NT2/D1 (cell line): ENCODE measurements at regions not wholly inside any gene's neighbourhood (a gene's known extent, or its start where the extent isn't known, plus 50 kb on each side); places are given as distances from the start of the nearest gene placed in this dataset.

Experiments
- DNase-seq: peaks from one replicate; pipeline ENCODE4 v3.0.0-alpha.2; 2011; ENCODE audit warnings: low read depth, low spot score
- H3K27me3 ChIP-seq: 2 replicates; pipeline ENCODE4 v1.6.0; 2011; ENCODE audit warnings: mild to moderate bottlenecking; ENCODE audit not compliant: insufficient read length, insufficient read depth
- H3K36me3 ChIP-seq: 2 replicates; pipeline ENCODE4 v1.6.1; 2011; ENCODE audit warnings: mild to moderate bottlenecking, low read length, mixed read lengths; ENCODE audit not compliant: insufficient read depth, insufficient read length
- H3K4me1 ChIP-seq: 2 replicates; pipeline ENCODE4 v1.5.1; 2011; ENCODE audit not compliant: insufficient read depth, insufficient read length
- H3K4me3 ChIP-seq: 2 replicates; pipeline ENCODE4 v1.5.1; 2011; ENCODE audit warnings: low read depth; ENCODE audit not compliant: insufficient read length
- H3K9ac ChIP-seq: 2 replicates; pipeline ENCODE4 v1.6.0; 2011; ENCODE audit warnings: low read depth; ENCODE audit not compliant: insufficient read length
- H3K9me3 ChIP-seq: 2 replicates; pipeline ENCODE4 v1.5.1; 2011; ENCODE audit warnings: mild to moderate bottlenecking, low read length; ENCODE audit not compliant: insufficient read depth
- SUZ12 ChIP-seq: IDR thresholded peaks from 2 replicates; pipeline ENCODE4 v1.6.1; 2011; ENCODE audit not compliant: insufficient read length, insufficient read depth; ENCODE audit errors: extremely low read depth
- YY1 ChIP-seq: IDR thresholded peaks from 2 replicates; pipeline ENCODE4 v1.6.1; 2011; ENCODE audit not compliant: insufficient read length, insufficient read depth
- ZNF274 ChIP-seq: IDR thresholded peaks from 2 replicates; pipeline ENCODE4 v1.6.1; 2011; ENCODE audit warnings: mild to moderate bottlenecking, low read depth, low read length

GRCh38 chr16:62208934-62209333, 172.7 kb upstream of the CDH8 start:
- H3K36me3 ChIP-seq: no peaks in the 10 kb centered on the region
- H3K4me3 ChIP-seq: no peak overlapping the region
- H3K9me3 ChIP-seq: no peaks in the 10 kb centered on the region
- H3K27me3 ChIP-seq: no peaks in the 10 kb centered on the region
- no peak overlapping the region for H3K9ac ChIP-seq
- TF ChIP-seq YY1 (no peak), SUZ12 (no peak), ZNF274 (no peak)
- H3K4me1 ChIP-seq: no peaks in the 10 kb centered on the region
- no peak for DNase-seq

- no peak overlapping the region for H3K4me3 ChIP-seq
- H3K36me3 ChIP-seq: no peaks in the 10 kb centered on the region
- no peaks in the 10 kb centered on the region for H3K27me3 ChIP-seq
- DNase-seq: no peak
- TF ChIP-seq SUZ12: no peak
- no peak for TF ChIP-seq ZNF274
- TF ChIP-seq YY1: no peak
- no peak overlapping the region for H3K9ac ChIP-seq
- no peaks in the 10 kb centered on the region for H3K4me1 ChIP-seq
- H3K9me3 ChIP-seq: no peaks in the 10 kb centered on the region
Observed at GRCh38 chr16:62205459-62205858, 169.2 kb upstream of the CDH8 start.

GRCh38 chr16:62201911-62202310, 165.7 kb upstream of the CDH8 start:
- no peaks in the 10 kb centered on the region for H3K36me3 ChIP-seq
- no peaks in the 10 kb centered on the region for H3K27me3 ChIP-seq
- no peaks in the 10 kb centered on the region for H3K4me1 ChIP-seq
- H3K9me3 ChIP-seq: no peaks in the 10 kb centered on the region
- H3K4me3 ChIP-seq: no peak overlapping the region
- H3K9ac ChIP-seq: no peak overlapping the region
- DNase-seq: no peak
- no peak for TF ChIP-seq YY1
- TF ChIP-seq SUZ12: no peak
- TF ChIP-seq ZNF274: no peak

- TF ChIP-seq ZNF274 (no peak), SUZ12 (no peak), YY1 (no peak)
- H3K27me3 ChIP-seq: no peaks in the 10 kb centered on the region
- no peak overlapping the region for H3K9ac ChIP-seq
- H3K9me3 ChIP-seq: no peaks in the 10 kb centered on the region
- H3K4me3 ChIP-seq: no peak overlapping the region
- no peaks in the 10 kb centered on the region for H3K36me3 ChIP-seq
- DNase-seq: no peak
- H3K4me1 ChIP-seq: no peaks in the 10 kb centered on the region
Observed at GRCh38 chr16:62194828-62195227, 158.6 kb upstream of the CDH8 start.

GRCh38 chr16:62190426-62190825, 154.2 kb upstream of the CDH8 start:
- no peaks in the 10 kb centered on the region for H3K36me3 ChIP-seq
- H3K4me1 ChIP-seq: no peaks in the 10 kb centered on the region
- peak; percentile 28 for DNase-seq
- no peak overlapping the region for H3K4me3 ChIP-seq
- TF ChIP-seq ZNF274 (no peak), SUZ12 (no peak), YY1 (no peak)
- no peaks in the 10 kb centered on the region for H3K9me3 ChIP-seq
- H3K9ac ChIP-seq: no peak overlapping the region
- H3K27me3 ChIP-seq: no peaks in the 10 kb centered on the region

- no peak for DNase-seq
- Histone ChIP-seq H3K4me1 (no peaks in the 10 kb centered on the region), H3K4me3 (no peak overlapping the region), H3K27me3 (no peaks in the 10 kb centered on the region), H3K9me3 (no peaks in the 10 kb centered on the region), H3K36me3 (no peaks in the 10 kb centered on the region), H3K9ac (no peak overlapping the region)
- TF ChIP-seq YY1 (no peak), SUZ12 (no peak), ZNF274 (no peak)
Observed at GRCh38 chr16:62177351-62178203, 141.3 kb upstream of the CDH8 start.

GRCh38 chr16:62170642-62171041, 134.4 kb upstream of the CDH8 start:
- Histone ChIP-seq H3K4me1 (no peaks in the 10 kb centered on the region), H3K9ac (no peak overlapping the region), H3K4me3 (no peak overlapping the region), H3K9me3 (no peaks in the 10 kb centered on the region), H3K36me3 (no peaks in the 10 kb centered on the region), H3K27me3 (no peaks in the 10 kb centered on the region)
- no peak for TF ChIP-seq YY1
- no peak for TF ChIP-seq SUZ12
- no peak for TF ChIP-seq ZNF274
- DNase-seq: no peak
